Uterus (tissue), 3 donors: ENCODE measurements at regions not wholly inside any gene's neighbourhood (a gene's known extent, or its start where the extent isn't known, plus 50 kb on each side); places are given as distances from the start of the nearest gene placed in this dataset.

Experiments
- DNase-seq, 2 donors: peaks; one replicate each; pipeline ENCODE4 v3.0.0-alpha.2; 2019 to 2020
- H3K27ac ChIP-seq, 2 donors: fragments of 200-600 bp; sonication (generic); 1 replicate in 1 of 2; 2 replicates in 1 of 2; pipeline ENCODE4 v1.5.1; 2016 to 2018
- H3K27me3 ChIP-seq, 2 donors: fragments of 200-600 bp; sonication (generic); one replicate each; pipeline ENCODE4 v1.5.1; 2018 to 2019; ENCODE audit warnings: control low read depth in 1 of 2
- H3K36me3 ChIP-seq, 2 donors: fragments of 200-600 bp; sonication (generic); one replicate each; pipeline ENCODE4 v1.5.1; 2019; ENCODE audit warnings: control low read depth in 1 of 2
- H3K4me1 ChIP-seq, 2 donors: fragments of 200-600 bp; sonication (generic); one replicate each; pipeline ENCODE4 v1.5.1; 2018 to 2019; ENCODE audit warnings: control low read depth in 1 of 2
- H3K4me3 ChIP-seq, 2 donors: fragments of 200-600 bp; sonication (generic); 1 replicate in 1 of 2; 2 replicates in 1 of 2; pipeline ENCODE4 v1.5.1; 2018 to 2019; ENCODE audit warnings: mild to moderate bottlenecking in 1 of 2
- H3K9me3 ChIP-seq, 2 donors: fragments of 200-600 bp; sonication (generic); one replicate each; pipeline ENCODE4 v1.5.1; 2019; ENCODE audit warnings: control low read depth in 1 of 2
- POLR2A ChIP-seq, 2 donors: fragments of 450-650 bp; IDR thresholded peaks; one replicate each; pipeline ENCODE4 v1.6.1; 2016; ENCODE audit warnings: antibody characterized with exemption in 2 of 2, mild to moderate bottlenecking in 1 of 2, moderate library complexity in 1 of 2
- intact Hi-C: fragments of 100-400 bp; cut with DNase I; formaldehyde crosslinking; loops from one replicate; pipeline ENCODE4 v1.15.1; 2023; ENCODE audit warnings: low total_unique reads
- TF ChIP-seq, protein P1 (sequence below), 4 experiments: fragments of 200-600 bp in 2 of 4; fragments of 450-650 bp in 2 of 4; sonication (generic) in 2 of 4; IDR thresholded peaks; one replicate each; pipeline ENCODE4 v1.5.1; 2016 to 2019; ENCODE audit warnings: antibody characterized with exemption in 4 of 4, mild to moderate bottlenecking in 2 of 4, moderate library complexity in 1 of 4
- donor health status: DM: yes; HTN: yes; CAD: no.

- Histone ChIP-seq H3K27me3 (no peaks in the 10 kb centered on the region), H3K36me3 (no peaks in the 10 kb centered on the region), H3K4me3 (no peak overlapping the region), H3K9me3 (no peaks in the 10 kb centered on the region), H3K4me1 (no peaks in the 10 kb centered on the region), H3K27ac (no peak overlapping the region)
- intact Hi-C loops, result no loop called here
- TF ChIP-seq, protein P1, sequence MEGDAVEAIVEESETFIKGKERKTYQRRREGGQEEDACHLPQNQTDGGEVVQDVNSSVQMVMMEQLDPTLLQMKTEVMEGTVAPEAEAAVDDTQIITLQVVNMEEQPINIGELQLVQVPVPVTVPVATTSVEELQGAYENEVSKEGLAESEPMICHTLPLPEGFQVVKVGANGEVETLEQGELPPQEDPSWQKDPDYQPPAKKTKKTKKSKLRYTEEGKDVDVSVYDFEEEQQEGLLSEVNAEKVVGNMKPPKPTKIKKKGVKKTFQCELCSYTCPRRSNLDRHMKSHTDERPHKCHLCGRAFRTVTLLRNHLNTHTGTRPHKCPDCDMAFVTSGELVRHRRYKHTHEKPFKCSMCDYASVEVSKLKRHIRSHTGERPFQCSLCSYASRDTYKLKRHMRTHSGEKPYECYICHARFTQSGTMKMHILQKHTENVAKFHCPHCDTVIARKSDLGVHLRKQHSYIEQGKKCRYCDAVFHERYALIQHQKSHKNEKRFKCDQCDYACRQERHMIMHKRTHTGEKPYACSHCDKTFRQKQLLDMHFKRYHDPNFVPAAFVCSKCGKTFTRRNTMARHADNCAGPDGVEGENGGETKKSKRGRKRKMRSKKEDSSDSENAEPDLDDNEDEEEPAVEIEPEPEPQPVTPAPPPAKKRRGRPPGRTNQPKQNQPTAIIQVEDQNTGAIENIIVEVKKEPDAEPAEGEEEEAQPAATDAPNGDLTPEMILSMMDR (IDR thresholded peaks at IDR 0.05), result no peak
- no peak for TF ChIP-seq POLR2A (IDR thresholded peaks at IDR 0.05)
- DNase-seq, result no peak
These were observed 996.8 kb downstream of the EFNA5 start for GRCh38 chr5:106673941-106674340.

- no peak for DNase-seq
- Histone ChIP-seq H3K4me1 (no peaks in the 10 kb centered on the region), H3K36me3 (no peaks in the 10 kb centered on the region), H3K4me3 (no peak overlapping the region), H3K9me3 (no peaks in the 10 kb centered on the region), H3K27me3 (no peaks in the 10 kb centered on the region), H3K27ac (no peak overlapping the region)
- intact Hi-C loops, result no loop called here
- TF ChIP-seq, protein P1 (IDR thresholded peaks at IDR 0.05), result no peak
- TF ChIP-seq POLR2A (IDR thresholded peaks at IDR 0.05), result no peak
These were observed 1008.9 kb downstream of the EFNA5 start for GRCh38 chr5:106661866-106662265.

- TF ChIP-seq POLR2A (IDR thresholded peaks at IDR 0.05), result no peak
- TF ChIP-seq, protein P1 (IDR thresholded peaks at IDR 0.05), result no peak
- Histone ChIP-seq H3K36me3 (no peaks in the 10 kb centered on the region), H3K4me1 (no peaks in the 10 kb centered on the region), H3K9me3 (no peaks in the 10 kb centered on the region), H3K4me3 (no peak overlapping the region), H3K27ac (no peak overlapping the region), H3K27me3 (no peaks in the 10 kb centered on the region)
- no peak for DNase-seq
- intact Hi-C loops, result no loop called here
These were observed 1010.1 kb downstream of the EFNA5 start for GRCh38 chr5:106660681-106661080.

GRCh38 chr5:106658150-106658549, 1012.6 kb downstream of the EFNA5 start:
- DNase-seq, result no peak
- no peaks in the 10 kb centered on the region for H3K9me3 ChIP-seq
- H3K36me3 ChIP-seq, result no peaks in the 10 kb centered on the region
- intact Hi-C loops, result no loop called here
- TF ChIP-seq, protein P1 (IDR thresholded peaks at IDR 0.05), result no peak
- TF ChIP-seq POLR2A (IDR thresholded peaks at IDR 0.05), result no peak
- no peaks in the 10 kb centered on the region for H3K27me3 ChIP-seq
- no peaks in the 10 kb centered on the region for H3K4me1 ChIP-seq
- H3K27ac ChIP-seq, result no peak overlapping the region
- no peak overlapping the region for H3K4me3 ChIP-seq

GRCh38 chr5:106656821-106657220, 1013.9 kb downstream of the EFNA5 start:
- Histone ChIP-seq H3K4me3 (no peak overlapping the region), H3K36me3 (no peaks in the 10 kb centered on the region), H3K9me3 (no peaks in the 10 kb centered on the region), H3K4me1 (no peaks in the 10 kb centered on the region), H3K27me3 (no peaks in the 10 kb centered on the region), H3K27ac (no peak overlapping the region)
- TF ChIP-seq POLR2A (IDR thresholded peaks at IDR 0.05), result no peak
- TF ChIP-seq, protein P1 (IDR thresholded peaks at IDR 0.05), result no peak
- intact Hi-C loops, result no loop called here
- no peak for DNase-seq
